Natural killer cell (primary cell): ENCODE measurements at regions not wholly inside any gene's neighbourhood (a gene's known extent, or its start where the extent isn't known, plus 50 kb on each side); places are given as distances from the start of the nearest gene placed in this dataset.

Experiments
- ATAC-seq, 3 donors: fragments of 150-1000 bp in 2 of 3; fragments of 200-7000 bp in 1 of 3; cut with Tn5 transposase; 1 replicate in 1 of 3; 2 replicates in 2 of 3; pipeline ENCODE4 v1.10.0; 2021; ENCODE audit warnings: mild to moderate bottlenecking in 2 of 3, moderate library complexity in 2 of 3
- DNase-seq, 2 donors: peaks; one replicate each; pipeline versions ENCODE4 v3.0.0 to v3.0.0-alpha.2; 2013 to 2021; ENCODE audit warnings: mixed read lengths in 1 of 2
- H3K27ac ChIP-seq: one replicate; pipeline ENCODE4 v1.5.1; 2013; ENCODE audit warnings: mild to moderate bottlenecking, low read length
- H3K27me3 ChIP-seq: one replicate; pipeline ENCODE4 v1.6.1; 2013; ENCODE audit warnings: low read length; ENCODE audit not compliant: control insufficient read depth, insufficient read depth
- H3K36me3 ChIP-seq: one replicate; pipeline ENCODE4 v1.6.1; 2013; ENCODE audit warnings: low read length; ENCODE audit not compliant: control insufficient read depth, insufficient read depth
- H3K4me1 ChIP-seq: one replicate; pipeline ENCODE4 v1.6.1; 2013; ENCODE audit warnings: low read length; ENCODE audit not compliant: control insufficient read depth, insufficient read depth
- H3K4me3 ChIP-seq: one replicate; pipeline ENCODE4 v1.5.1; 2013; ENCODE audit warnings: low read length
- H3K9me3 ChIP-seq: one replicate; pipeline ENCODE4 v1.6.1; 2013; ENCODE audit warnings: low read length; ENCODE audit not compliant: control insufficient read depth, insufficient read depth
- H3K27ac Mint-ChIP-seq, 2 donors: one replicate each; pipeline ENCODE4 v1.8.0; 2022; ENCODE audit warnings: mild to moderate bottlenecking in 2 of 2, mixed read lengths in 2 of 2, moderate library complexity in 1 of 2
- H3K27me3 Mint-ChIP-seq, 2 donors: one replicate each; pipeline ENCODE4 v1.8.0; 2022; ENCODE audit warnings: low read depth in 2 of 2, mixed read lengths in 2 of 2
- H3K36me3 Mint-ChIP-seq: one replicate; pipeline ENCODE4 v1.8.0; 2022; ENCODE audit warnings: mixed read lengths
- H3K4me1 Mint-ChIP-seq, 2 donors: one replicate each; pipeline ENCODE4 v1.8.0; 2022; ENCODE audit warnings: mixed read lengths in 2 of 2
- H3K4me3 Mint-ChIP-seq: one replicate; pipeline ENCODE4 v1.8.0; 2022; ENCODE audit warnings: mild to moderate bottlenecking, moderate library complexity, mixed read lengths
- H3K9me3 Mint-ChIP-seq, 2 donors: one replicate each; pipeline ENCODE4 v1.8.0; 2022; ENCODE audit warnings: mixed read lengths in 2 of 2
- WGBS: methylation state at CpG from one replicate; pipeline ENCODE4 v1.1.7; 2013; ENCODE audit warnings: missing lambda C conversion rate; ENCODE audit not compliant: insufficient coverage; 5-methylcytosine and 5-hydroxymethylcytosine counted together
- intact Hi-C: fragments of 100-400 bp; cut with micrococcal nuclease; formaldehyde crosslinking; loops from one replicate; pipeline ENCODE4 v1.14.2; 2022
- TF ChIP-seq, protein P1 (sequence below): fragments of 200-600 bp; IDR thresholded peaks from one replicate; pipeline ENCODE4 v1.8.0; 2022; ENCODE audit warnings: antibody characterized with exemption

DNA sequence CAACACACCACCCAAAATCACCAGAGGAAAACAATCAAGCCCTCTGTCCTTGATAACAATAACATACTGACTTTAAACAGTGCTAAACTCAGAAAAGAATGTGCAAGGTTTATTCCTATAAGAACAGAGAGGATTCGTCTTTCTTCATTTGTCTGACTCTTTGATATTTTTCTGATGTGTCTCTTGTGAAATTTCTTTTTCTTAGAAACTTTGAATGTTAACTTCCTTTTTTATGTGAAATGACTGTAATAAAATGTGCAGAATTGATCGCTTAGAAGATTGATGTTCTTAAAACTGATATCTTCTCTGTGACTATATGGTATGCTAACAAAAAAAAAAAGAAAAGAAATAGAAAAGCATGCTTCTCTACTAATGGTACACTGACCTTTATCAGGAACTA lies 947.4 kb upstream of the CITED2 start:
- no peak overlapping the region for H3K4me3 ChIP-seq
- no peaks in the 10 kb centered on the region for H3K36me3 ChIP-seq
- H3K4me1 ChIP-seq = no peaks in the 10 kb centered on the region
- Mint-ChIP-seq H3K36me3 (no peaks in the 10 kb centered on the region), H3K4me1 (no peaks in the 10 kb centered on the region), H3K9me3 (peaks cover 2 to 3% of the 10 kb centered on the region in 2 donors), H3K27me3 (no peaks in the 10 kb centered on the region), H3K4me3 (no peak overlapping the region), H3K27ac (no peak overlapping the region)
- 40% methylated on average over 1 of the region's 2 CpGs for WGBS
- H3K9me3 ChIP-seq = no peaks in the 10 kb centered on the region
- intact Hi-C loops = no loop called here
- no peak overlapping the region for H3K27ac ChIP-seq
- TF ChIP-seq, protein P1, sequence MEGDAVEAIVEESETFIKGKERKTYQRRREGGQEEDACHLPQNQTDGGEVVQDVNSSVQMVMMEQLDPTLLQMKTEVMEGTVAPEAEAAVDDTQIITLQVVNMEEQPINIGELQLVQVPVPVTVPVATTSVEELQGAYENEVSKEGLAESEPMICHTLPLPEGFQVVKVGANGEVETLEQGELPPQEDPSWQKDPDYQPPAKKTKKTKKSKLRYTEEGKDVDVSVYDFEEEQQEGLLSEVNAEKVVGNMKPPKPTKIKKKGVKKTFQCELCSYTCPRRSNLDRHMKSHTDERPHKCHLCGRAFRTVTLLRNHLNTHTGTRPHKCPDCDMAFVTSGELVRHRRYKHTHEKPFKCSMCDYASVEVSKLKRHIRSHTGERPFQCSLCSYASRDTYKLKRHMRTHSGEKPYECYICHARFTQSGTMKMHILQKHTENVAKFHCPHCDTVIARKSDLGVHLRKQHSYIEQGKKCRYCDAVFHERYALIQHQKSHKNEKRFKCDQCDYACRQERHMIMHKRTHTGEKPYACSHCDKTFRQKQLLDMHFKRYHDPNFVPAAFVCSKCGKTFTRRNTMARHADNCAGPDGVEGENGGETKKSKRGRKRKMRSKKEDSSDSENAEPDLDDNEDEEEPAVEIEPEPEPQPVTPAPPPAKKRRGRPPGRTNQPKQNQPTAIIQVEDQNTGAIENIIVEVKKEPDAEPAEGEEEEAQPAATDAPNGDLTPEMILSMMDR = no peak
- no peak for ATAC-seq
- H3K27me3 ChIP-seq = no peaks in the 10 kb centered on the region
- DNase-seq = no peak

DNA sequence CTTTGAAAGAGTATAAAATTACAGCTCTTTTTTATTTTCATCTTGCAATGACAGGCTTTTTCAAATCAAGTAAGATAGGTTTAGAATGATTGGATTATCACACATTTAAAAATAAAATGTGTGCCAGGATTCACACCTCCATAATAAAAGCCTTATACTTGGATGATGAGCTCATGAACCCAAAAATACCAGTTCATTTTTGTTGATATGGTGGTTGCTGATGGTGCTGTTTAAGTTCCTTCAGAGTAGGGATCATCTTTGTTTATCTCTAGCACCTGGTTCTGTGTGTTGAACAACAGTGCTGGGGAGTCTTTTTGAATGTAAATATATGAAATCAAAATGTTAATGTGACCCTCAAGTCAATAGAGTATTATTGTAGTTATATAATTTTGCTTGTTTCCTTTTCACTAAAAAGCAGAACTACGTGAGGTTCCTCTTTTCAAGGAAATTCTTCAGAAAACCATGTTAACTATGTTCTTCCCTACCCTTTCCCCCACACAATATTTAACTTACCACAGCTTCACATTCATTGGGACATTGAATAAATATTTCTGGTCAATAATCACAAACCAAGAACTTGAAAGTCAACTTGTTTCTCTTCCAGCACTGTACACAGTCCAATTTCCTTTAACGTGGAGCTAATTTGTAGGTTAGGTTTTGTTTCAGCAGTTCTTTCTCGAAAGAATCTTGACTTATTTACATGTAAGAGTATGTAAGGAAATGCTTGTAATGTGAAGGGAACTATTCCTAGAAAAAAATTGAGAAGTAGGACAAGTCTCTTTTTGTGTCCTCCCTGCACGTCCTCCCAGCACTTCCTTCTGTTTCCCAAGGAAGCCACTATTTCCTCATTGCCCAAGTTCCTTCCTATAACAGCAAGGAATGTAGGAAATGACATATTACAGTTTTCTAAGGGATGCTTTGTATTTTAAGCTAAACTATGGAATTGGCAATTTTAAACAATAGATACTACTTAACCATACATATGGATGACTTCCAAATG lies 945.9 kb upstream of the CITED2 start:
- no peaks in the 10 kb centered on the region for H3K4me1 Mint-ChIP-seq
- no peak overlapping the region for H3K27ac Mint-ChIP-seq
- Histone ChIP-seq H3K27me3 (no peaks in the 10 kb centered on the region), H3K4me1 (no peaks in the 10 kb centered on the region), H3K4me3 (no peak overlapping the region), H3K9me3 (no peaks in the 10 kb centered on the region), H3K36me3 (no peaks in the 10 kb centered on the region), H3K27ac (no peak overlapping the region)
- intact Hi-C loops = no loop called here
- WGBS = 23% methylated on average over 2 of the region's 4 CpGs
- no peak for DNase-seq
- peaks cover 0 to 3% of the 10 kb centered on the region in 2 donors for H3K9me3 Mint-ChIP-seq
- no peaks in the 10 kb centered on the region for H3K27me3 Mint-ChIP-seq
- H3K36me3 Mint-ChIP-seq = no peaks in the 10 kb centered on the region
- no peak for ATAC-seq
- H3K4me3 Mint-ChIP-seq = no peak overlapping the region
- TF ChIP-seq, protein P1 = no peak

DNA sequence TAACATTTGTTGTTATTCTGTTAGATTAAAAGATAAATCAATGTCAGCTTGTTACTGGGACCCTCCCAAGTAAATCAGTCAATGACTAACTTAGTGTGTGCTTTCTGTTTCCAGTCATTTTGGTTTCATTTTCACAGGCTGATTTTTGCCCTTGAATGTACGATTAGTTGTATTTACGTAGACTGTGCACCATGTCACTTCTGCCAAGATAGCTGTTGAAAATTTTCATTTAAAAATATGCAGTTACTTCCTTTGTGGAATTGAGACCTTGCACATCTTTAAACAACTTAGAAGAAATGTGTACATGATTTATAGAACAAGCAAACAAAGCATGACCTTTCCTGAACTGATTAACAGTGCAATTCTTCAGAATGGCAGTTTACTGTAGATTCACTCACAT lies 944.8 kb upstream of the CITED2 start:
- peak in 1 of 3 donors; percentile 29 for ATAC-seq
- H3K27ac ChIP-seq = no peak overlapping the region
- H3K4me3 Mint-ChIP-seq = peak overlapping the region; percentile 35

More for the DNA sequence above, 944.8 kb upstream of the CITED2 start:
- no peak for DNase-seq
- Mint-ChIP-seq H3K27ac (no peak overlapping the region), H3K4me1 (no peaks in the 10 kb centered on the region), H3K9me3 (peaks cover 0 to 3% of the 10 kb centered on the region in 2 donors), H3K36me3 (no peaks in the 10 kb centered on the region), H3K27me3 (no peaks in the 10 kb centered on the region)
- no peak overlapping the region for H3K4me3 ChIP-seq
- intact Hi-C loops = no loop called here
- H3K27me3 ChIP-seq = no peaks in the 10 kb centered on the region
- H3K4me1 ChIP-seq = no peaks in the 10 kb centered on the region
- no peaks in the 10 kb centered on the region for H3K36me3 ChIP-seq
- WGBS = 34% methylated on average over 2 of the region's 2 CpGs
- no peaks in the 10 kb centered on the region for H3K9me3 ChIP-seq
- TF ChIP-seq, protein P1 = no peak
